RKO (cell line): ENCODE measurements at regions not wholly inside any gene's neighbourhood (a gene's known extent, or its start where the extent isn't known, plus 50 kb on each side); places are given as distances from the start of the nearest gene placed in this dataset.

ENCODE experiments used
- DNase-seq: peaks from one replicate; pipeline ENCODE4 v3.0.0-alpha.2; 2016; ENCODE audit warnings: low spot score

- no peak for DNase-seq
Observed at GRCh38 chr17:6940186-6940649, 55.6 kb upstream of the ALOX12 start.

GRCh38 chr17:6941989-6942388, 53.9 kb upstream of the ALOX12 start:
- no peak for DNase-seq

GRCh38 chr17:6943406-6943805, 52.4 kb upstream of the ALOX12 start:
- no peak for DNase-seq
